ENCODE measurements at regions not wholly inside any gene's neighbourhood (a gene's known extent, or its start where the extent isn't known, plus 50 kb on each side); places are given as distances from the start of the nearest gene placed in this dataset.

DNA sequence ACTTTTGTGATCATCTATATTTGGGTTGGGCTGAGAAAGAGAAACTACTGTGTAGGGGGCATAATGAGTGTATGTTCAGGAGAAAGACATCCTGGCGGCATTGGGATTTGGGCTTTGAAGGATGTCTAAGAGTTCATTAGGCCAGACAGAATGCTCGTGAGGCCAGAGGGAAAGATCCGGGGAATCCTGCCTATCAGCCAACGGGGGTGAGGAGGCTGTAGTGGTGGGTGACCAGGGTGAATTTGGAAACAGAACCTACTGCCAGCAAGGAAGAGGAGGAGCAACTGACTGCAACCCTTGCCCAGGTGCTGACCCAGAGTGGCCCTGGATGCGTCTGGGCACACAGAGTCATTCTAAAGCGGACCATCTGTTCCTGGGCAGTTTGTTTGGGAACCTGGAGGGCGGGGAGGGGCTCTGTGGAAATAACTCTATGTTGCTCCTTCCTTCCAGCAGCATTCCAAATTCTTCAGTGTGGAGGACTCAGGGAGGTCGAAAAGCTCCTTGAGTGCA, 56.9 kb upstream of the ECE1 start:
- H3K4me3 ChIP-seq (ENCODE audit: low read depth, low read length) = no peak overlapping the region

DNA sequence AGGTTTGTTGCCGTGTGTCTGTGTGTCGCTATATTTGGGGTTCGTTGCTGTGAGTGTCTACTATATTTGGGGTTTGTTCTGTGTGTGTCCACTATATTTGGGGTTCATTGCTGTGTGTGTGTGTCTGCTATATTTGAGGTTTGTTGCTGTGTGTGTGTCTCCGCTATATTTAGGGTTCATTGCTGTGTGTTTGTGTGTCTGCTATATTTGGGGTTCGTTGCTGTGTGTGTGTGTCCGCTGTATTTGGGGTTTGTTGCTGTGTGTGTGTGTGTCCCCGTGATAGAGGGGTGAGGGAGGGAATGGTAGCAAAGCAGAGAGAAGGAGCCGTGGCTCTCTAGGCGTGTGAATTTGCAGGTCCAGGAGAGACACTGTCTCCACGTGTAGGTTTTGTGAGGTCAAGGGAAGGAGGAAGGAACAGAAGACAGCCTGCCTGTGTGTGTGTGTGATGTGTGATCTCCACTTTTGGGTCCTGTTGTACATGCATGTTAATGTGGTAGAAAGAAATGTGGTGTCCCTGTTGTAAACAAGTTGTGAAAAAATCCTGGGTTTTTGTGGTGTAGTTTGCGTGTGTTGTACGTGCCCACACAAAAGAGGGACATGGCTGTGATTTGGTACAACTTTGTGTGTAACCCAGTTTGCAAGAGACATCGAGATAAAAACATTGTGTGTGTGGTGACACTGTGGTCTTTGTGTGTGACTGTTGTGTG, 56.3 kb upstream of the ECE1 start:
- peak overlapping the region; percentile 87 for H3K4me3 ChIP-seq (ENCODE audit: low read depth, low read length)
- TF ChIP-seq CTCF (IDR thresholded peaks at IDR 0.05; ENCODE audit: low read depth, low read length) = no peak

More for the DNA sequence above, 56.9 kb upstream of the ECE1 start:
- TF ChIP-seq CTCF (IDR thresholded peaks at IDR 0.05; ENCODE audit: low read depth, low read length) = no peak

DNA sequence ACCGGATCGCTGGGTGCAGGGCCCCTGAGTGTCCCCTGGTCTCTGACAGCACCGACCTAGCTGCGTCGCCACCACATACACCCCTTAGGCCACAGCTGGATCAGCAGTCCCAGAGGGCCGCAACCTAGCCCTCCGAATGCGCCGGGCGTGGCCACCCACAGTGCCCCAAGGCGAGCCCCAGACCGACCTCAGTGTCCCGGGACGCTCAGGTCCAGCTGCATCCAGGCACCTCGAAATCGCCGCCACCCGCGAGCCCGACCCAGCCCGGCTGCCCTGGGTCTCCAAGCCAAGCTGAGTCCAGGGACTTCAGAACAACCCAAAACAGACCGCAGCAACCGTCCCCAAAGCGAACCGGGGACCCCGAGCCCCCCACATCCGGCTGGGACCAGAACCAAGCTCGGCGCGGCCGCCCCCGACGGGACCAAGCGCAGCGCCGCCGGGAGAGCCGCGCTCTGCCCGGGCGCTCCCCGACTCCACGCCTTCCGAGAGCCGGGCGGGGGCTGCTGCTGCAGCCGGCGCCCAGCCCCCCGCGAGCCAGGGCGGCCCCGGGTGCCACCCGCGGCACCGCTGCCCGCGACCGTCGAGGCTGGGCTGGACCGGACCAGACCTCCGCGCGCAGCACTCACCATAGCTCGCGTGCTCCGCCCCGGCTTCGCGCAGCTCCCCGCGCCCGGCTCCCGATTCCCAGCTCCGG, 54.6 kb upstream of the ECE1 start:
- TF ChIP-seq CTCF (IDR thresholded peaks at IDR 0.05; ENCODE audit: low read depth, low read length) = no peak

DNA sequence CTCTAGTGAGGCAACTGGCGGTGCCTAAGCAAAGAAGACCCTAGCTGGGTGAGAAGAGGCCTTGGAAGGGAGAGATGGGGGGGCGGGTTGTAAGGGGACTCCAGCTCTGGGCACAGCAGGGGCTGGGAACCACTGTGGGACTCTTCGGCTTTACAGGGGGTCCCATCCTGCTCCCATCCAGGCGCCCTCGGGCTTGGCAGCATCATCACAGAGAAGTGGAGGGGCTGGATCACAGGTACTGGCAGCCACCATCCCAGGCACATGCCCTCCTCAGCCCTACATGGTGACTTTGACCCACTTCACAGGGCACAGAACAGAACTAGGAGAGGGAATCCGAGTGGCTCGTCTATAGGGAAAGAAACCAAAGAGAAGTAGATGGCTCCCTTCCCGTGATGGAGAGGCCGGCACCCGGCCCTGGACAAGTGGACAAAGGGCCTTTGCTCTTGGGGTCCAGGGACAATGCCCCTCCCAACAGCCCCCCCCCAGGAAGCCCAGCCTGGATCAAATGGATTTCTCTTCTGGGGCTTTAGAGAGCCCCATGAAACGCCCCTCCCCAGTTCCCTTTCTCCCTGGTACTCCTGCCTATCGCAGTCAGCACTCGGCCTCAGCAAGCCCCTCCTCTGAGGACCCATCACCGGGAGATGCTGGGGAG, 54.0 kb upstream of the ECE1 start:
- H3K4me3 ChIP-seq (ENCODE audit: low read depth, low read length) = peak overlapping the region; percentile 87
- TF ChIP-seq CTCF (IDR thresholded peaks at IDR 0.05; ENCODE audit: low read depth, low read length) = no peak

More for the DNA sequence above, 54.6 kb upstream of the ECE1 start:
- peak overlapping the region; percentile 87 for H3K4me3 ChIP-seq (ENCODE audit: low read depth, low read length)

GRCh38 chr1:21342961-21343838, 52.9 kb upstream of the ECE1 start:
- H3K4me3 ChIP-seq (ENCODE audit: low read depth, low read length) = peak overlapping the region; percentile 87
- TF ChIP-seq CTCF (IDR thresholded peaks at IDR 0.05; ENCODE audit: low read depth, low read length) = no peak

DNA sequence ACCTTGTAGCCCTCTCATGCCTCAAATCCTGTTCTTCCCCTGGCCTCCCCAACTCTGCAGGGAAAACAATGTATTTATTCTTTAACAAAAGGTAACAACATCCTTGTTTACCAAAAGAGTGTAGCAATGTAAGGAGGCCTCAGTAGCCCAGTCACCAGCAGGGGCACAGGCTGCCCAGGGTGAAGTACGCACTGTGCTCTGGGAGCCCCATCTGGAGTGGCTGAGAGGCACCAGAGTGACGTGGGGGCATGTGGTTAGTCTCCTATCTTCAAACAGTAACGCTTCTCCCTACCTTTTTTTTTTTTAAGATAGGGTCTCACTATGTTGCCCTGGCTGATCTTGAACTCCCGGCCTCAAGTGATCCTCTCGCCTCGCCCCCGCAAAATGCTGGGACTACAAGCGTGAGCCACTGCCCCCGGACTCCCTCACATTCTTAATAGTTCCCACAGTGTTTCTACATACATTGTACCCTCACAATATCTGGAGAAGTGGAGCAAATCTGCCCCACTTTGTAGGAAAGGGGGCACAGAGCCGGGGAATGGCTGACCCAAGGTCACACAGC, 51.3 kb upstream of the ECE1 start:
- H3K4me3 ChIP-seq (ENCODE audit: low read depth, low read length) = no peak overlapping the region; the same call in 1 of the 2 replicates
- no peak for TF ChIP-seq CTCF (IDR thresholded peaks at IDR 0.05; ENCODE audit: low read depth, low read length)
